Retinal pigment epithelial cell (primary cell): ENCODE measurements at regions not wholly inside any gene's neighbourhood (a gene's known extent, or its start where the extent isn't known, plus 50 kb on each side); places are given as distances from the start of the nearest gene placed in this dataset.

ENCODE experiments used
- DNase-seq: peaks from one replicate; pipeline ENCODE4 v3.0.0-alpha.2; 2010; ENCODE audit warnings: low read depth
- H3K4me3 ChIP-seq: 2 replicates; pipeline ENCODE4 v1.5.1; 2011; ENCODE audit warnings: mild to moderate bottlenecking, low read length, control low read depth, moderate library complexity
- CTCF ChIP-seq: conservative IDR thresholded peaks from 2 replicates; pipeline ENCODE4 v1.5.1; 2011; ENCODE audit warnings: low read depth, low read length, control low read depth, inconsistent platforms

GRCh38 chr7:97373736-97374135 lies 256.2 kb downstream of the SDHAF3 start:
- no peak overlapping the region for H3K4me3 ChIP-seq
- DNase-seq, result no peak
- TF ChIP-seq CTCF, result no peak

- no peak for DNase-seq
- no peak overlapping the region for H3K4me3 ChIP-seq
- TF ChIP-seq CTCF, result no peak
Measured at GRCh38 chr7:97377713-97378112, 260.2 kb downstream of the SDHAF3 start.

GRCh38 chr7:97381815-97382554 lies 264.5 kb downstream of the SDHAF3 start:
- H3K4me3 ChIP-seq, result no peak overlapping the region
- TF ChIP-seq CTCF, result no peak
- DNase-seq, result no peak

- H3K4me3 ChIP-seq, result no peak overlapping the region
- DNase-seq, result no peak
- TF ChIP-seq CTCF, result no peak
Measured at GRCh38 chr7:97390052-97390451, 272.6 kb downstream of the SDHAF3 start.

GRCh38 chr7:97390915-97391593 lies 273.6 kb downstream of the SDHAF3 start:
- no peak for DNase-seq
- TF ChIP-seq CTCF, result no peak
- H3K4me3 ChIP-seq, result no peak overlapping the region

GRCh38 chr7:97401398-97401797 lies 283.9 kb downstream of the SDHAF3 start:
- no peak for DNase-seq
- H3K4me3 ChIP-seq, result no peak overlapping the region
- no peak for TF ChIP-seq CTCF

GRCh38 chr7:97405835-97406234 lies 288.3 kb downstream of the SDHAF3 start:
- no peak for DNase-seq
- no peak overlapping the region for H3K4me3 ChIP-seq
- no peak for TF ChIP-seq CTCF
